WTC11 (cell line): ENCODE measurements at regions not wholly inside any gene's neighbourhood (a gene's known extent, or its start where the extent isn't known, plus 50 kb on each side); places are given as distances from the start of the nearest gene placed in this dataset.

Experiments used
- CREB1 ChIP-seq: sonication (generic); formaldehyde crosslinking; IDR thresholded peaks from 2 replicates; pipeline ENCODE4 v1.8.0; 2023; ENCODE audit warnings: mild to moderate bottlenecking, missing genetic modification reagents
- CTCF ChIP-seq: fragments of 200-600 bp; IDR thresholded peaks from 2 replicates; pipeline ENCODE4 v1.8.0; 2022; ENCODE audit warnings: antibody characterized with exemption
- PRDM15 ChIP-seq: sonication (generic); formaldehyde crosslinking; IDR thresholded peaks from 2 replicates; pipeline ENCODE4 v1.8.0; 2022; ENCODE audit warnings: missing genetic modification reagents
- USF2 ChIP-seq: sonication (generic); formaldehyde crosslinking; IDR thresholded peaks from 2 replicates; pipeline ENCODE4 v1.8.1; 2023; ENCODE audit warnings: mild to moderate bottlenecking, missing genetic modification reagents, moderate library complexity

GRCh38 chr12:4034921-4035320 lies 161.7 kb upstream of the PARP11 start:
- no peak for TF ChIP-seq CTCF
- TF ChIP-seq CREB1 = no peak
- no peak for TF ChIP-seq PRDM15
- no peak for TF ChIP-seq USF2 (CRISPR knock-in tag)
